A673 (cell line): ENCODE measurements at regions not wholly inside any gene's neighbourhood (a gene's known extent, or its start where the extent isn't known, plus 50 kb on each side); places are given as distances from the start of the nearest gene placed in this dataset.

Source experiments
- EZH2 ChIP-seq: fragments of 200-600 bp; sonication (generic); IDR thresholded peaks from 2 replicates; pipeline ENCODE4 v1.6.1; 2017; ENCODE audit warnings: borderline replicate concordance, low read depth, mild to moderate bottlenecking, mixed read lengths, antibody characterized with exemption, low read length; ENCODE audit not compliant: poor library complexity, severe bottlenecking
- TF ChIP-seq, protein P1 (sequence below): fragments of 300-800, 200-600 bp; sonication (generic); conservative IDR thresholded peaks from 2 replicates; pipeline ENCODE4 v1.5.1; 2017; ENCODE audit warnings: low read depth, mild to moderate bottlenecking, antibody characterized with exemption, low read length, moderate library complexity, mixed read lengths

DNA sequence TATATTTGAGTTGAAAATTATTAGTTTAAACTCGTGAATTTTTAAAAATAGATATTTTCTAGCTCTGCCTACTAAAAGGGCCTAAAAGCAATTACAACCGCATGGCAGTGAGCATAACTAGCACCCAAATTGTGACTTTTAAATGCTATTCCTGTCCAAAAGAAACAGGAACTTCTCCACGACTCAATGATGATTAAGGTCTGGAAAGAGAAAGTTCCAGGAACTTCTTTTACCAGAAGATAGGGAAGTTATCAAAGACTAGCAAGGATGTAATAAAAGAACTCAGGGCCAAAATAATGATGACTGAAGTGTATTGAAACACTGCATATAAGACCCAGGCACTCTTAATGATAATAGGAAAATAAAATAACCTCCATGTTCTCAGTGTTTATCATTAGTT is 313.0 kb downstream of the PLPP3 start:
- no peak for TF ChIP-seq EZH2
- TF ChIP-seq, protein P1, sequence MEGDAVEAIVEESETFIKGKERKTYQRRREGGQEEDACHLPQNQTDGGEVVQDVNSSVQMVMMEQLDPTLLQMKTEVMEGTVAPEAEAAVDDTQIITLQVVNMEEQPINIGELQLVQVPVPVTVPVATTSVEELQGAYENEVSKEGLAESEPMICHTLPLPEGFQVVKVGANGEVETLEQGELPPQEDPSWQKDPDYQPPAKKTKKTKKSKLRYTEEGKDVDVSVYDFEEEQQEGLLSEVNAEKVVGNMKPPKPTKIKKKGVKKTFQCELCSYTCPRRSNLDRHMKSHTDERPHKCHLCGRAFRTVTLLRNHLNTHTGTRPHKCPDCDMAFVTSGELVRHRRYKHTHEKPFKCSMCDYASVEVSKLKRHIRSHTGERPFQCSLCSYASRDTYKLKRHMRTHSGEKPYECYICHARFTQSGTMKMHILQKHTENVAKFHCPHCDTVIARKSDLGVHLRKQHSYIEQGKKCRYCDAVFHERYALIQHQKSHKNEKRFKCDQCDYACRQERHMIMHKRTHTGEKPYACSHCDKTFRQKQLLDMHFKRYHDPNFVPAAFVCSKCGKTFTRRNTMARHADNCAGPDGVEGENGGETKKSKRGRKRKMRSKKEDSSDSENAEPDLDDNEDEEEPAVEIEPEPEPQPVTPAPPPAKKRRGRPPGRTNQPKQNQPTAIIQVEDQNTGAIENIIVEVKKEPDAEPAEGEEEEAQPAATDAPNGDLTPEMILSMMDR = no peak
